ENCODE measurements at regions not wholly inside any gene's neighbourhood (a gene's known extent, or its start where the extent isn't known, plus 50 kb on each side); places are given as distances from the start of the nearest gene placed in this dataset.

GRCh38 chr3:76474632-76475031 is 565.3 kb upstream of the ROBO2 start (continued):
- no peak for TF ChIP-seq POU5F1 (IDR thresholded peaks at IDR 0.05; ENCODE audit: low read depth, low read length)
- no peak for TF ChIP-seq BACH1 (IDR thresholded peaks at IDR 0.05; ENCODE audit: low read length)
- TF ChIP-seq CREB1 (IDR thresholded peaks at IDR 0.05) = no peak

All from H1 (cell line).